ENCODE measurements at regions not wholly inside any gene's neighbourhood (a gene's known extent, or its start where the extent isn't known, plus 50 kb on each side); places are given as distances from the start of the nearest gene placed in this dataset.

GRCh38 chr12:24418157-24418556 lies 468.7 kb upstream of the SOX5 start:
- H3K4me3 ChIP-seq (ENCODE audit: low read depth in 1 of 2, low read length in 1 of 2), result no peak overlapping the region
- H3K27ac ChIP-seq, result no peak overlapping the region
- H3K9me3 ChIP-seq, result no peaks in the 10 kb centered on the region
- no peak for TF ChIP-seq CTCF (IDR thresholded peaks at IDR 0.05)
- H3K36me3 ChIP-seq, result no peaks in the 10 kb centered on the region
- no peaks in the 10 kb centered on the region for H3K4me1 ChIP-seq (ENCODE audit: control insufficient read depth in 1 of 2, insufficient read depth in 1 of 2, low read depth in 1 of 2, low read length in 1 of 2)
- H3K27me3 ChIP-seq, result no peaks in the 10 kb centered on the region

GRCh38 chr12:24416423-24417109 lies 467.1 kb upstream of the SOX5 start:
- Histone ChIP-seq H3K4me3 (ENCODE audit: low read depth in 1 of 2, low read length in 1 of 2) (no peak overlapping the region), H3K27me3 (no peaks in the 10 kb centered on the region), H3K36me3 (no peaks in the 10 kb centered on the region), H3K9me3 (no peaks in the 10 kb centered on the region), H3K4me1 (ENCODE audit: control insufficient read depth in 1 of 2, insufficient read depth in 1 of 2, low read depth in 1 of 2, low read length in 1 of 2) (no peaks in the 10 kb centered on the region), H3K27ac (no peak overlapping the region)
- TF ChIP-seq CTCF (IDR thresholded peaks at IDR 0.05), result no peak

- Histone ChIP-seq H3K27me3 (no peaks in the 10 kb centered on the region), H3K27ac (no peak overlapping the region), H3K9me3 (no peaks in the 10 kb centered on the region), H3K4me3 (ENCODE audit: low read depth in 1 of 2, low read length in 1 of 2) (no peak overlapping the region), H3K36me3 (no peaks in the 10 kb centered on the region), H3K4me1 (ENCODE audit: control insufficient read depth in 1 of 2, insufficient read depth in 1 of 2, low read depth in 1 of 2, low read length in 1 of 2) (no peaks in the 10 kb centered on the region)
- no peak for TF ChIP-seq CTCF (IDR thresholded peaks at IDR 0.05)
Observed at GRCh38 chr12:24415934-24416333, 466.5 kb upstream of the SOX5 start.

- TF ChIP-seq CTCF (IDR thresholded peaks at IDR 0.05), result no peak
- Histone ChIP-seq H3K27me3 (no peaks in the 10 kb centered on the region), H3K4me3 (ENCODE audit: low read depth in 1 of 2, low read length in 1 of 2) (no peak overlapping the region), H3K36me3 (no peaks in the 10 kb centered on the region), H3K4me1 (ENCODE audit: control insufficient read depth in 1 of 2, insufficient read depth in 1 of 2, low read depth in 1 of 2, low read length in 1 of 2) (no peaks in the 10 kb centered on the region), H3K9me3 (no peaks in the 10 kb centered on the region), H3K27ac (no peak overlapping the region)
Observed at GRCh38 chr12:24414480-24414879, 465.0 kb upstream of the SOX5 start.

GRCh38 chr12:24411948-24412347 lies 462.5 kb upstream of the SOX5 start:
- Histone ChIP-seq H3K9me3 (no peaks in the 10 kb centered on the region), H3K27me3 (no peaks in the 10 kb centered on the region), H3K36me3 (no peaks in the 10 kb centered on the region), H3K27ac (no peak overlapping the region), H3K4me1 (ENCODE audit: control insufficient read depth in 1 of 2, insufficient read depth in 1 of 2, low read depth in 1 of 2, low read length in 1 of 2) (no peaks in the 10 kb centered on the region), H3K4me3 (ENCODE audit: low read depth in 1 of 2, low read length in 1 of 2) (no peak overlapping the region)
- TF ChIP-seq CTCF (IDR thresholded peaks at IDR 0.05), result no peak
